GM23338 (cell line): ENCODE measurements at regions not wholly inside any gene's neighbourhood (a gene's known extent, or its start where the extent isn't known, plus 50 kb on each side); places are given as distances from the start of the nearest gene placed in this dataset.

Experiments
- ATAC-seq: fragments of 200-7000 bp; cut with Tn5 transposase; 3 replicates; pipeline ENCODE4 v1.9.1; 2020
- DNase-seq: peaks from one replicate; pipeline ENCODE4 v3.0.0-alpha.2; 2015; ENCODE audit warnings: low spot score
- H2AFZ ChIP-seq: fragments of 200-600 bp; sonication (generic); 2 replicates; pipeline ENCODE4 v1.8.0; 2016; ENCODE audit warnings: antibody characterized with exemption, mild to moderate bottlenecking, moderate library complexity
- H3F3A ChIP-seq: fragments of 200-600 bp; sonication (generic); replicated peaks from 2 replicates; pipeline ENCODE4 v1.8.0; 2017; ENCODE audit warnings: antibody characterized with exemption, mixed run types, low read depth
- H3K27ac ChIP-seq: fragments of 200-600 bp; sonication (generic); 2 replicates; pipeline ENCODE4 v1.6.1; 2016; ENCODE audit warnings: low read depth
- H3K27me3 ChIP-seq: fragments of 200-600 bp; sonication (generic); 2 replicates; pipeline ENCODE4 v1.8.0; 2016; ENCODE audit warnings: mild to moderate bottlenecking, mixed run types, moderate library complexity; ENCODE audit not compliant: insufficient read depth
- H3K36me3 ChIP-seq: fragments of 200-600 bp; sonication (generic); 2 replicates; pipeline ENCODE4 v1.8.0; 2016; ENCODE audit warnings: mild to moderate bottlenecking; ENCODE audit not compliant: insufficient read depth
- H3K4me1 ChIP-seq: fragments of 200-600 bp; sonication (generic); 2 replicates; pipeline ENCODE4 v1.8.0; 2016; ENCODE audit warnings: mild to moderate bottlenecking, moderate library complexity; ENCODE audit not compliant: insufficient read depth
- H3K4me2 ChIP-seq: fragments of 200-600 bp; sonication (generic); 2 replicates; pipeline ENCODE4 v1.7.1; 2017; ENCODE audit warnings: mixed run types
- H3K4me3 ChIP-seq: fragments of 200-600 bp; sonication (generic); 2 replicates; pipeline ENCODE4 v1.6.1; 2016; ENCODE audit warnings: mixed run types
- H3K79me2 ChIP-seq: fragments of 200-600 bp; sonication (generic); replicated peaks from 2 replicates; pipeline ENCODE4 v1.8.0; 2017; ENCODE audit warnings: mild to moderate bottlenecking; ENCODE audit not compliant: insufficient read depth
- H3K9me2 ChIP-seq: fragments of 200-600 bp; sonication (generic); 2 replicates; pipeline ENCODE4 v1.8.0; 2017; ENCODE audit not compliant: insufficient read depth
- H4K20me1 ChIP-seq: fragments of 200-600 bp; sonication (generic); replicated peaks from 2 replicates; pipeline ENCODE4 v1.8.0; 2017; ENCODE audit warnings: mild to moderate bottlenecking; ENCODE audit not compliant: insufficient read depth
- H3K27ac Mint-ChIP-seq: 2 replicates; pipeline ENCODE4 v1.8.0; 2020; ENCODE audit warnings: inconsistent platforms, mild to moderate bottlenecking, moderate library complexity, mixed read lengths
- H3K27me3 Mint-ChIP-seq: 3 replicates; pipeline ENCODE4 v1.8.0; 2022; ENCODE audit warnings: low read depth, mild to moderate bottlenecking, moderate library complexity, mixed read lengths, inconsistent platforms; ENCODE audit not compliant: insufficient read depth, poor library complexity
- H3K36me3 Mint-ChIP-seq: 3 replicates; pipeline ENCODE4 v1.8.0; 2021; ENCODE audit warnings: low read depth, mild to moderate bottlenecking, inconsistent platforms, moderate library complexity, mixed read lengths
- H3K4me1 Mint-ChIP-seq: 3 replicates; pipeline ENCODE4 v1.8.0; 2020; ENCODE audit warnings: mild to moderate bottlenecking, inconsistent platforms, mixed read lengths
- H3K4me3 Mint-ChIP-seq: 3 replicates; pipeline ENCODE4 v1.8.0; 2021; ENCODE audit warnings: moderate library complexity, mild to moderate bottlenecking, inconsistent platforms, mixed read lengths
- H3K9me3 Mint-ChIP-seq: 3 replicates; pipeline ENCODE4 v1.8.0; 2020; ENCODE audit warnings: moderate library complexity, mild to moderate bottlenecking, inconsistent platforms, mixed read lengths
- CREB1 ChIP-seq: fragments of 250-450 bp; sonication (Bioruptor Pico); IDR thresholded peaks from 2 replicates; pipeline ENCODE4 v1.5.0; 2020; ENCODE audit warnings: low read depth, mild to moderate bottlenecking, moderate library complexity
- CTCF ChIP-seq, 2 experiments: fragments of 200-600 bp in 1 of 2; sonication (generic) in 1 of 2; conservative IDR thresholded peaks; 2 replicates each; pipeline versions ENCODE4 v1.5.1 to v1.6.1; 2016 to 2017; ENCODE audit warnings: antibody characterized with exemption in 2 of 2, low read depth in 2 of 2, mild to moderate bottlenecking in 2 of 2, moderate library complexity in 1 of 2
- EZH2 ChIP-seq: fragments of 200-600 bp; sonication (generic); IDR thresholded peaks from one replicate; pipeline ENCODE4 v1.8.0; 2017; ENCODE audit warnings: antibody characterized with exemption, mild to moderate bottlenecking, low read depth; ENCODE audit not compliant: unreplicated experiment
- EZH2phosphoT487 ChIP-seq: fragments of 200-600 bp; sonication (generic); IDR thresholded peaks from one replicate; pipeline ENCODE4 v1.8.1; 2018; ENCODE audit warnings: antibody characterized with exemption; ENCODE audit not compliant: unreplicated experiment
- JUNB ChIP-seq: IDR thresholded peaks from one replicate; pipeline ENCODE4 v1.6.1; 2016; ENCODE audit warnings: antibody characterized with exemption; ENCODE audit not compliant: unreplicated experiment
- NANOG ChIP-seq: IDR thresholded peaks from 2 replicates; pipeline ENCODE4 v1.6.1; 2016; ENCODE audit warnings: antibody characterized with exemption, borderline replicate concordance
- POLR2AphosphoS5 ChIP-seq: IDR thresholded peaks from 2 replicates; pipeline ENCODE4 v1.6.1; 2016; ENCODE audit warnings: antibody characterized with exemption, low read depth
- REST ChIP-seq: IDR thresholded peaks from one replicate; pipeline ENCODE4 v1.6.1; 2018; ENCODE audit warnings: antibody characterized with exemption; ENCODE audit not compliant: unreplicated experiment
- STAT1 ChIP-seq: IDR thresholded peaks from one replicate; pipeline ENCODE4 v1.6.1; 2016; ENCODE audit warnings: antibody characterized with exemption; ENCODE audit not compliant: unreplicated experiment
- ZNF114 ChIP-seq: fragments of 250-450 bp; sonication (Bioruptor Pico); IDR thresholded peaks from 2 replicates; pipeline ENCODE4 v1.5.0; 2020; ENCODE audit warnings: mild to moderate bottlenecking, moderate library complexity
- ZNF331 ChIP-seq: fragments of 250-450 bp; sonication (Bioruptor Pico); IDR thresholded peaks from 2 replicates; pipeline ENCODE4 v1.5.0; 2020; ENCODE audit warnings: low read depth, mild to moderate bottlenecking, moderate library complexity
- TF ChIP-seq, protein P1 (sequence below): IDR thresholded peaks from 2 replicates; pipeline ENCODE4 v1.6.1; 2016; ENCODE audit warnings: antibody characterized with exemption
- TF ChIP-seq, protein P2 (sequence below): fragments of 250-450 bp; sonication (Bioruptor Pico); IDR thresholded peaks from 2 replicates; pipeline ENCODE4 v1.5.0; 2020; ENCODE audit warnings: mild to moderate bottlenecking, moderate library complexity

DNA sequence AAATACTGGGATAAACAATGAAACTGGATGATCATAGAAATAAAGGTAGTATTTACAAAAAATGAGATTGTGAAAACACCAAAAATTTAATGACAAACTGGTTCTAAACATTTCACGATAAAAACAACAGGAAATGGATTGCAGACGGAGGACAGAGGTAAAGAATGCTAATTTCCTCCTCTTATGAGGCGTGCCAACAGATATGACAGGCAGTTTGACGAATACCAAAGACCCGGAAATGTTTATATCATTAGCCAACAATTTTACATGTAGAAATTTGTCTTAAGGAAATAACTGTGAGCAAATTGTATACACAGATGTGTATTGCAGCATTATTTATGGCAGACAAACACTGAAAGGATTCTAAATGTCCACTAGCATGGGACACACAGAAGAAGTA lies 162.0 kb upstream of the MGMT start:
- Histone ChIP-seq H2AFZ (no peak overlapping the region), H4K20me1 (no peaks in the 10 kb centered on the region), H3K27me3 (no peaks in the 10 kb centered on the region), H3K4me1 (no peaks in the 10 kb centered on the region), H3K36me3 (no peaks in the 10 kb centered on the region), H3K79me2 (no peaks in the 10 kb centered on the region), H3F3A (no peaks in the 10 kb centered on the region), H3K9me2 (no peaks in the 10 kb centered on the region), H3K4me2 (no peak overlapping the region), H3K27ac (no peak overlapping the region), H3K4me3 (no peak overlapping the region)
- TF ChIP-seq ZNF114 (CRISPR knock-in tag), result no peak
- no peak for TF ChIP-seq EZH2
- TF ChIP-seq NANOG, result no peak
- TF ChIP-seq, protein P1, sequence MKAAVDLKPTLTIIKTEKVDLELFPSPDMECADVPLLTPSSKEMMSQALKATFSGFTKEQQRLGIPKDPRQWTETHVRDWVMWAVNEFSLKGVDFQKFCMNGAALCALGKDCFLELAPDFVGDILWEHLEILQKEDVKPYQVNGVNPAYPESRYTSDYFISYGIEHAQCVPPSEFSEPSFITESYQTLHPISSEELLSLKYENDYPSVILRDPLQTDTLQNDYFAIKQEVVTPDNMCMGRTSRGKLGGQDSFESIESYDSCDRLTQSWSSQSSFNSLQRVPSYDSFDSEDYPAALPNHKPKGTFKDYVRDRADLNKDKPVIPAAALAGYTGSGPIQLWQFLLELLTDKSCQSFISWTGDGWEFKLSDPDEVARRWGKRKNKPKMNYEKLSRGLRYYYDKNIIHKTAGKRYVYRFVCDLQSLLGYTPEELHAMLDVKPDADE, result no peak
- no peak for TF ChIP-seq CTCF (conservative IDR thresholded peaks at IDR 0.05; ENCODE audit: low read depth in 2 of 2)
- TF ChIP-seq ZNF331 (CRISPR knock-in tag), result no peak
- TF ChIP-seq POLR2AphosphoS5, result no peak
- TF ChIP-seq CREB1 (CRISPR knock-in tag), result no peak
- no peak for TF ChIP-seq EZH2phosphoT487
- TF ChIP-seq, protein P2, sequence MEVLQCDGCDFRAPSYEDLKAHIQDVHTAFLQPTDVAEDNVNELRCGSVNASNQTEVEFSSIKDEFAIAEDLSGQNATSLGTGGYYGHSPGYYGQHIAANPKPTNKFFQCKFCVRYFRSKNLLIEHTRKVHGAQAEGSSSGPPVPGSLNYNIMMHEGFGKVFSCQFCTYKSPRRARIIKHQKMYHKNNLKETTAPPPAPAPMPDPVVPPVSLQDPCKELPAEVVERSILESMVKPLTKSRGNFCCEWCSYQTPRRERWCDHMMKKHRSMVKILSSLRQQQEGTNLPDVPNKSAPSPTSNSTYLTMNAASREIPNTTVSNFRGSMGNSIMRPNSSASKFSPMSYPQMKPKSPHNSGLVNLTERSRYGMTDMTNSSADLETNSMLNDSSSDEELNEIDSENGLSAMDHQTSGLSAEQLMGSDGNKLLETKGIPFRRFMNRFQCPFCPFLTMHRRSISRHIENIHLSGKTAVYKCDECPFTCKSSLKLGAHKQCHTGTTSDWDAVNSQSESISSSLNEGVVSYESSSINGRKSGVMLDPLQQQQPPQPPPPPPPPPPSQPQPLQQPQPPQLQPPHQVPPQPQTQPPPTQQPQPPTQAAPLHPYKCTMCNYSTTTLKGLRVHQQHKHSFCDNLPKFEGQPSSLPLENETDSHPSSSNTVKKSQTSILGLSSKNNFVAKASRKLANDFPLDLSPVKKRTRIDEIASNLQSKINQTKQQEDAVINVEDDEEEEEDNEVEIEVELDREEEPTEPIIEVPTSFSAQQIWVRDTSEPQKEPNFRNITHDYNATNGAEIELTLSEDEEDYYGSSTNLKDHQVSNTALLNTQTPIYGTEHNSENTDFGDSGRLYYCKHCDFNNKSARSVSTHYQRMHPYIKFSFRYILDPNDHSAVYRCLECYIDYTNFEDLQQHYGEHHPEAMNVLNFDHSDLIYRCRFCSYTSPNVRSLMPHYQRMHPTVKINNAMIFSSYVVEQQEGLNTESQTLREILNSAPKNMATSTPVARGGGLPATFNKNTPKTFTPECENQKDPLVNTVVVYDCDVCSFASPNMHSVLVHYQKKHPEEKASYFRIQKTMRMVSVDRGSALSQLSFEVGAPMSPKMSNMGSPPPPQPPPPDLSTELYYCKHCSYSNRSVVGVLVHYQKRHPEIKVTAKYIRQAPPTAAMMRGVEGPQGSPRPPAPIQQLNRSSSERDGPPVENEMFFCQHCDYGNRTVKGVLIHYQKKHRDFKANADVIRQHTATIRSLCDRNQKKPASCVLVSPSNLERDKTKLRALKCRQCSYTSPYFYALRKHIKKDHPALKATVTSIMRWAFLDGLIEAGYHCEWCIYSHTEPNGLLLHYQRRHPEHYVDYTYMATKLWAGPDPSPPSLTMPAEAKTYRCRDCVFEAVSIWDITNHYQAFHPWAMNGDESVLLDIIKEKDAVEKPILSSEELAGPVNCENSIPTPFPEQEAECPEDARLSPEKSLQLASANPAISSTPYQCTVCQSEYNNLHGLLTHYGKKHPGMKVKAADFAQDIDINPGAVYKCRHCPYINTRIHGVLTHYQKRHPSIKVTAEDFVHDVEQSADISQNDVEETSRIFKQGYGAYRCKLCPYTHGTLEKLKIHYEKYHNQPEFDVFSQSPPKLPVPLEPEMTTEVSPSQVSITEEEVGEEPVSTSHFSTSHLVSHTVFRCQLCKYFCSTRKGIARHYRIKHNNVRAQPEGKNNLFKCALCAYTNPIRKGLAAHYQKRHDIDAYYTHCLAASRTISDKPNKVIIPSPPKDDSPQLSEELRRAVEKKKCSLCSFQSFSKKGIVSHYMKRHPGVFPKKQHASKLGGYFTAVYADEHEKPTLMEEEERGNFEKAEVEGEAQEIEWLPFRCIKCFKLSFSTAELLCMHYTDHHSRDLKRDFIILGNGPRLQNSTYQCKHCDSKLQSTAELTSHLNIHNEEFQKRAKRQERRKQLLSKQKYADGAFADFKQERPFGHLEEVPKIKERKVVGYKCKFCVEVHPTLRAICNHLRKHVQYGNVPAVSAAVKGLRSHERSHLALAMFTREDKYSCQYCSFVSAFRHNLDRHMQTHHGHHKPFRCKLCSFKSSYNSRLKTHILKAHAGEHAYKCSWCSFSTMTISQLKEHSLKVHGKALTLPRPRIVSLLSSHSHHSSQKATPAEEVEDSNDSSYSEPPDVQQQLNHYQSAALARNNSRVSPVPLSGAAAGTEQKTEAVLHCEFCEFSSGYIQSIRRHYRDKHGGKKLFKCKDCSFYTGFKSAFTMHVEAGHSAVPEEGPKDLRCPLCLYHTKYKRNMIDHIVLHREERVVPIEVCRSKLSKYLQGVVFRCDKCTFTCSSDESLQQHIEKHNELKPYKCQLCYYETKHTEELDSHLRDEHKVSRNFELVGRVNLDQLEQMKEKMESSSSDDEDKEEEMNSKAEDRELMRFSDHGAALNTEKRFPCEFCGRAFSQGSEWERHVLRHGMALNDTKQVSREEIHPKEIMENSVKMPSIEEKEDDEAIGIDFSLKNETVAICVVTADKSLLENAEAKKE, result no peak
- no peak for TF ChIP-seq REST
- no peak for TF ChIP-seq JUNB
- TF ChIP-seq STAT1, result no peak
- Mint-ChIP-seq H3K27ac (no peak overlapping the region), H3K9me3 (no peaks in the 10 kb centered on the region; the same call in 1 of the 3 replicates), H3K4me1 (no peaks in the 10 kb centered on the region), H3K4me3 (no peak overlapping the region), H3K36me3 (no peaks in the 10 kb centered on the region), H3K27me3 (no peaks in the 10 kb centered on the region)
- ATAC-seq (no peak), DNase-seq (no peak)
